ENCODE measurements at regions not wholly inside any gene's neighbourhood (a gene's known extent, or its start where the extent isn't known, plus 50 kb on each side); places are given as distances from the start of the nearest gene placed in this dataset.

- Histone ChIP-seq H3K4me3 (ENCODE audit: low read depth, low read length) (no peak overlapping the region), H3K27ac (ENCODE audit: extremely low read depth, low read depth, low read length) (no peak overlapping the region), H3K9me3 (ENCODE audit: control insufficient read depth, insufficient read depth, low read depth, low read length) (no peaks in the 10 kb centered on the region), H3K4me1 (ENCODE audit: control insufficient read depth, insufficient read depth, low read length) (no peaks in the 10 kb centered on the region), H3K36me3 (ENCODE audit: control insufficient read depth in 2 of 2, insufficient read depth in 1 of 2, low read length in 2 of 2) (no peaks in the 10 kb centered on the region)
- POLR2A ChIA-PET, result no interaction called here
- CTCF ChIA-PET, result interaction anchor here (0.6 to 7.4 kb wide), 6 partner anchors 169 to 482 kb away, joined by 3 to 80 read pairs (median 5); no protein-coding TSS in a partner anchor
- TF ChIP-seq ZNF639 (tag by site-specific recombination; IDR thresholded peaks at IDR 0.05) (no peak), ZNF785 (tag by site-specific recombination; IDR thresholded peaks at IDR 0.05) (no peak), ZNF157 (tag by site-specific recombination; IDR thresholded peaks at IDR 0.05) (no peak), GFI1B (tag by site-specific recombination; IDR thresholded peaks at IDR 0.05) (no peak), ZBTB20 (tag by site-specific recombination; IDR thresholded peaks at IDR 0.05) (no peak), ZNF112 (tag by site-specific recombination; IDR thresholded peaks at IDR 0.05) (no peak), ELK4 (IDR thresholded peaks at IDR 0.05; ENCODE audit: borderline replicate concordance, low read depth, low read length) (no peak), ZNF549 (tag by site-specific recombination; IDR thresholded peaks at IDR 0.05) (no peak), ZNF530 (tag by site-specific recombination; IDR thresholded peaks at IDR 0.05; ENCODE audit: low read depth) (no peak)
These were observed 150.1 kb upstream of the RPS6KA2 start for GRCh38 chr6:166777096-166777630.

GRCh38 chr6:166776571-166776970, 149.5 kb upstream of the RPS6KA2 start:
- CTCF ChIA-PET, result interaction anchor here (0.6 to 7.4 kb wide), 11 partner anchors 9 to 456 kb away, joined by 3 to 120 read pairs (median 11); no protein-coding TSS in a partner anchor
- Histone ChIP-seq H3K27ac (ENCODE audit: extremely low read depth, low read depth, low read length) (no peak overlapping the region), H3K9me3 (ENCODE audit: control insufficient read depth, insufficient read depth, low read depth, low read length) (no peaks in the 10 kb centered on the region), H3K4me1 (ENCODE audit: control insufficient read depth, insufficient read depth, low read length) (no peaks in the 10 kb centered on the region), H3K4me3 (ENCODE audit: low read depth, low read length) (no peak overlapping the region), H3K36me3 (ENCODE audit: control insufficient read depth in 2 of 2, insufficient read depth in 1 of 2, low read length in 2 of 2) (no peaks in the 10 kb centered on the region)
- TF ChIP-seq ZSCAN23 (tag by site-specific recombination; IDR thresholded peaks at IDR 0.05), result no peak
- POLR2A ChIA-PET, result no interaction called here

GRCh38 chr6:166775923-166776220, 148.8 kb upstream of the RPS6KA2 start:
- CTCF ChIA-PET, result interaction anchor here (0.6 to 7.4 kb wide), 34 partner anchors 9 to 1253 kb away, joined by 3 to 120 read pairs (median 4); partner anchors contain the start of gene RNASET2
- no peak overlapping the region for H3K4me3 ChIP-seq (ENCODE audit: low read depth, low read length)

More at GRCh38 chr6:166775923-166776220, 148.8 kb upstream of the RPS6KA2 start:
- POLR2A ChIA-PET, result interaction anchor here (0.8 kb wide), 1 partner anchor 366 kb away, joined by 3 read pairs; no protein-coding TSS in a partner anchor
- H3K27ac ChIP-seq (ENCODE audit: extremely low read depth, low read depth, low read length), result no peak overlapping the region
- no peaks in the 10 kb centered on the region for H3K4me1 ChIP-seq (ENCODE audit: control insufficient read depth, insufficient read depth, low read length)
- no peaks in the 10 kb centered on the region for H3K36me3 ChIP-seq (ENCODE audit: control insufficient read depth in 2 of 2, insufficient read depth in 1 of 2, low read length in 2 of 2)
- TF ChIP-seq HOXA7 (CRISPR knock-in tag; IDR thresholded peaks at IDR 0.05; ENCODE audit: borderline replicate concordance) (no peak), ZNF560 (tag by site-specific recombination; IDR thresholded peaks at IDR 0.05; ENCODE audit: borderline replicate concordance) (no peak), PRDM2 (tag by site-specific recombination; IDR thresholded peaks at IDR 0.05; ENCODE audit: borderline replicate concordance) (no peak), ZNF423 (tag by site-specific recombination; IDR thresholded peaks at IDR 0.05) (no peak), ZNF175 (tag by site-specific recombination; IDR thresholded peaks at IDR 0.05) (no peak), ZNF157 (tag by site-specific recombination; IDR thresholded peaks at IDR 0.05) (no peak), ZNF248 (tag by site-specific recombination; IDR thresholded peaks at IDR 0.05) (no peak), ZBTB21 (tag by site-specific recombination; IDR thresholded peaks at IDR 0.05) (no peak), ZNF404 (tag by site-specific recombination; IDR thresholded peaks at IDR 0.05) (no peak), ZNF10 (tag by site-specific recombination; IDR thresholded peaks at IDR 0.05) (no peak)
- TF ChIP-seq, protein P1, sequence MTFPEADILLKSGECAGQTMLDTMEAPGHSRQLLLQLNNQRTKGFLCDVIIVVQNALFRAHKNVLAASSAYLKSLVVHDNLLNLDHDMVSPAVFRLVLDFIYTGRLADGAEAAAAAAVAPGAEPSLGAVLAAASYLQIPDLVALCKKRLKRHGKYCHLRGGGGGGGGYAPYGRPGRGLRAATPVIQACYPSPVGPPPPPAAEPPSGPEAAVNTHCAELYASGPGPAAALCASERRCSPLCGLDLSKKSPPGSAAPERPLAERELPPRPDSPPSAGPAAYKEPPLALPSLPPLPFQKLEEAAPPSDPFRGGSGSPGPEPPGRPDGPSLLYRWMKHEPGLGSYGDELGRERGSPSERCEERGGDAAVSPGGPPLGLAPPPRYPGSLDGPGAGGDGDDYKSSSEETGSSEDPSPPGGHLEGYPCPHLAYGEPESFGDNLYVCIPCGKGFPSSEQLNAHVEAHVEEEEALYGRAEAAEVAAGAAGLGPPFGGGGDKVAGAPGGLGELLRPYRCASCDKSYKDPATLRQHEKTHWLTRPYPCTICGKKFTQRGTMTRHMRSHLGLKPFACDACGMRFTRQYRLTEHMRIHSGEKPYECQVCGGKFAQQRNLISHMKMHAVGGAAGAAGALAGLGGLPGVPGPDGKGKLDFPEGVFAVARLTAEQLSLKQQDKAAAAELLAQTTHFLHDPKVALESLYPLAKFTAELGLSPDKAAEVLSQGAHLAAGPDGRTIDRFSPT (tag by site-specific recombination; IDR thresholded peaks at IDR 0.05), result no peak
- no peaks in the 10 kb centered on the region for H3K9me3 ChIP-seq (ENCODE audit: control insufficient read depth, insufficient read depth, low read depth, low read length)

Measured in HEK293 (cell line).